Right ventricle myocardium inferior (tissue), 1 donor: ENCODE measurements at regions not wholly inside any gene's neighbourhood (a gene's known extent, or its start where the extent isn't known, plus 50 kb on each side); places are given as distances from the start of the nearest gene placed in this dataset.
A peak's percentile ranks its signal among the peaks of the same experiment; 100 is the strongest.

Experiments
- ATAC-seq: fragments of 200-7000 bp; cut with Tn5 transposase; one replicate; pipeline ENCODE4 v1.9.1; 2020; ENCODE audit warnings: mild to moderate bottlenecking, moderate library complexity
- DNase-seq: peaks from one replicate; pipeline ENCODE4 v3.0.0; 2021; ENCODE audit errors: missing footprints
- intact Hi-C: fragments of 100-400 bp; cut with DNase I; formaldehyde crosslinking; loops from one replicate; pipeline ENCODE4 v1.11.0; 2022
- donor health status: DM: no; HTN: yes; CAD: no; lungs with severe emphysema.

- ATAC-seq, result peak; percentile 34
- intact Hi-C loops, result no loop called here
- no peak for DNase-seq
These were observed 55.6 kb downstream of the RHOXF2B start for GRCh38 chrX:120021927-120022326.

DNA sequence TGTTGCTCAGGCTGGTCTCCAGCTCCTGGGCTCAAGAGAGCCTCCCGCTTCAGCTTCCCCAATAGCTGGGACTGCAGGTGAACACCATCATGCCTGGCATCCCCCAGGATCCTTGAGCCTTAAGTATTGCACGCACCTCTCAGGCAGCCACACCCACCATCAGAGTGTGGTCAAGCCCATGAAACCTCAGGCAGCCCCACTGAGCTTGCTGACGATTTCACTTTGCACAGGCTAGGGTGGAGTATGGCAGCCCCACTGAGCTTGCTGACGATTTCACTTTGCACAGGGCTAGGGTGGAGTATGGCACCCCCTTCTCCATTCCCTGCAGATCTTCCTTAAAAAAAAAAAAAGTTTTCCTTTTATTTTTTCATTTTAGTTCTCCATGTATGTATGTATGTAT is 57.2 kb downstream of the RHOXF2B start:
- intact Hi-C loops, result no loop called here
- DNase-seq (no peak), ATAC-seq (no peak)

DNA sequence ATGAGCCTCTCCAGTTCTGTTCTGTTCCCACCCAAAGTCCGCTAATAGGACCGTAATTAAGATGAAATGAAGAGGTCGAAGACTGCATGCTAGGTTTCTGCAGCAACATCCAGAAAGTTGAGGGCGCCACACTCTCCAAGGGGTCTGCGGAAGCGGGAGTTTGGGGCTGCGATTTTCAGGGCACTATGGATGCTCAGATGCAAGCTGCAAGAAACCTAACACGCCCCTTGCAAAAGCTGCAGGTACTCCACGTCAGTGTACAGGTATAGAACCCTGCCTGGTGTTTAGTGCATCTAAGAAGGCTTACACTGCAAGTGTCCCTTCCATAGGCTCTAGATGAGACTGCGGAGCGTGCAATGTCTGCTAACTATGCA is 61.4 kb downstream of the RHOXF2B start:
- no peak for ATAC-seq
- intact Hi-C loops, result no loop called here
- no peak for DNase-seq

DNA sequence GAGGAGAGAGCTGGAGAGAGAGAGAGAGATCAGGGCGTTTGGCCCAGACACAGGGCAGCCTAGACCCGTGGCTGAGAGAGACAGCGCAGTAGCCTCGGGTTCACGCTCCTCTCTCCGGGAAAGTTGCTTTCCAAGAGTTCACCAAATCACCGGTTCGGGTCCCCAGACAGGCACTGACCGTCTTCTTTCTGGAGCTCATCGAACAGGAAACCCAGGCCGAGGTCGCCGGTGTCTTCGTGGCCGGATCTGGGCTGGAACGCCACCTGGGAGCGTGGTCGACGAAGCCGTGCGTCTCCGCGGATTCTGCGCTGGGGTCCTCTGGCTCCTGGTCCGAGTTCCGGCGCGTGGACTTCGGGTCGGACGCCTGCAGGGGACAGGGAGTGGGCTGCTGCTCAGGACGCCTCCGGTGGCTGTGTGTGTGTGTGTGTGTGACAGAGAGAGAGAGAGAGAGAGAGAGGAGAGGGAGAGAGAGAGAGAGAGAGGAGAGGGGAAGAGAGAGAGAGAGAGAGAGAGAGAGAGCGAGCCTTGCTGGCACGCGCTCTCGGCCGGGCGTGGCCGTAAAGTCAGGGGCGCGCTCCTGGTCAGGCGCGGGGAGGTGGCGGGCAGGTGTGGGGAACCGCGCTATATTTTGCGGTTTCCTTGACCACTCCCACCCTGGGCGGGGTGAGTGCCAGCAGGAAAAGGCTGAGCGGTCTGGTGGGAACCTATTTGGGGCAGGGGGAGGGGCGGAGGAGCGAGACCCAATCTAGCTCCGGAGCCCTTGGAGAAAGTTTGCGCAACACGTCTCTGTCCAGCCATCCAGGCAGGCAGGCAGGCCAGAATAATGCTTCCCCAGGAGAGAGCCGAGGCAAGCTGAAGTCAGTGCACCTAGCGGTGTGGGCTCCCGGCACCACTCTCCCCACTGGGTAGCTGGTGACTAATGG is 62.1 kb downstream of the RHOXF2B start:
- intact Hi-C loops, result no loop called here
- ATAC-seq, result no peak
- DNase-seq, result peak; percentile 34

DNA sequence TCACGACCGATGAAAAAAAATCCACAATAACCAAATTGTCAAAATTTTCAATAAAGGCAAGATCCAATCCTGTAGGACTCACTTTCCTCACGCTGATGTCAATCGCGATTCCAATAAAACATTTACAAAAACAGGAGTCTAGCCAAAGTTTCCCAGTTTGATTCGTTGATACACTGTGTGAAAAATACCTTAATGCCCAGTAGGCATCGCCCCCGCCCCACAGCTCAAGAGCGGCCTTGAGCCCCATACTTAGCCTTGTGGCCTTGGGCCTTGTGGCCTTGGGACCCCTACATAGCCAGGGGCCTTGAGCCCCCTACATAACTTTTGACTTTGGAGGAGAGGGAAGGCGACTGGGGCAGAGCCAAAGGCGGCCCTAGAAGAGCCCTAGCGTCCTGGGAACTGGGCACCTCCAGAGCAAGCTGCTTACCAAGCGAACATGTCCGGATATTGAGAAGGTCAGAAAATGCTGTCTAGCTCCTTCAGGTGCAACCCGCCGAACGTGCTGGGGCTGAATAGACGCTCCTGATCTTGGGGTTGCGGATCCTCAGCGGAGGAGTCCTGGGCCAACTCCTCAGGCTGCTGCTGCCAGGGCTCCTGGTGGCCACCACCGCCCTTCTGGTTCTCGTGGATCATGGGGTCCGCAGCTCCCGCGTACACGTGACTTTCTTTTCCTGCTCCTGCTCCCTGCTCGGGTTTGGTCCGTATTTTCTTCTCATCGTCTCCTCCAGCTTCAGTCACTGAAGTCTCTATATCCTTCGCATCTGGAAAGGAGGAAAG is 62.9 kb downstream of the RHOXF2B start:
- intact Hi-C loops, result no loop called here
- ATAC-seq, result no peak
- DNase-seq, result peak; percentile 45

- no peak for DNase-seq
These were observed 58.2 kb upstream of the NKAP start for GRCh38 chrX:120001787-120002186.

GRCh38 chrX:120000490-120001246 is 57.1 kb upstream of the NKAP start:
- DNase-seq (no peak), ATAC-seq (no peak)
- intact Hi-C loops, result no loop called here

More at GRCh38 chrX:120001787-120002186, 58.2 kb upstream of the NKAP start:
- intact Hi-C loops, result no loop called here
- ATAC-seq, result no peak

DNA sequence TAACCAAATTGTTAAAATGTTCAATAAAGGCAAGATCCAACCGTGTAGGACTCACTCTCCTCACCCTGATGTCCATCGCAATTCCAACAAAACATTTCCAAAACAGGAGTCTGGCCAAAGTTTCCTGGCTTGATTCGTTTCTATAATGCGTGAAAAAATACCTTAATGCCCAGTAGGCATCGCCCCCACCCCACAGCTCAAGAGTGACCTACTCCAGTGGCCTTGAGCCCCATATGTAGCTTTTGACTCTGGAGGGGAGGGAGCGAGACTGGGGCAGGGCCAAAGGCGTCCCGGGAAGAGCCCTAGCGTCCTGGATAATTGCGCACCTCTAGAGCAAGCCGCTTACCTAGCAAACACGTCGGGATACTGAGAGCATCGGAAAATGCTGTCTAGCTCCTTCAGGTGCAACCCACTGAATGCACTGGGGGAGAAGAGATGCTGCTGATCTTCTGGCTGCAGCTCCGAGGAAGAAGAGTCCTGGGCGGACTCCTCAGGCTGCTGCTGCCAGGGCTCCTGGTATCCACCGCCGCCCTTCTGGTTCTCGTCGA is 55.6 kb upstream of the NKAP start:
- ATAC-seq (no peak), DNase-seq (no peak)
- intact Hi-C loops, result no loop called here

- ATAC-seq (no peak), DNase-seq (no peak)
- intact Hi-C loops, result no loop called here
These were observed 54.0 kb upstream of the NKAP start for GRCh38 chrX:119997570-119997969.

- DNase-seq (no peak), ATAC-seq (no peak)
- intact Hi-C loops, result no loop called here
These were observed 53.3 kb upstream of the NKAP start for GRCh38 chrX:119996600-119997524.

- intact Hi-C loops, result no loop called here
- no peak for ATAC-seq
- DNase-seq, result no peak
These were observed 52.5 kb upstream of the NKAP start for GRCh38 chrX:119996069-119996468.
